ENCODE measurements at regions not wholly inside any gene's neighbourhood (a gene's known extent, or its start where the extent isn't known, plus 50 kb on each side); places are given as distances from the start of the nearest gene placed in this dataset.

- no peak overlapping the region for H3K27ac ChIP-seq
- no peaks in the 10 kb centered on the region for H3K27me3 ChIP-seq (ENCODE audit: control insufficient read depth, insufficient read depth, low read length)
- no peaks in the 10 kb centered on the region for H3K79me2 ChIP-seq
- no peak for TF ChIP-seq CTCF (IDR thresholded peaks at IDR 0.05)
- no peaks in the 10 kb centered on the region for H3K9me3 ChIP-seq (ENCODE audit: control insufficient read depth, low read length)
- no peak overlapping the region for H3K4me3 ChIP-seq (ENCODE audit: low read depth, low read length)
- H3K36me3 ChIP-seq (ENCODE audit: control insufficient read depth, insufficient read depth, low read length), result no peaks in the 10 kb centered on the region
- H3K9ac ChIP-seq, result no peak overlapping the region
- H2AFZ ChIP-seq, result no peak overlapping the region
- H3K4me1 ChIP-seq, result no peaks in the 10 kb centered on the region
- H3K4me2 ChIP-seq (ENCODE audit: low read length), result no peak overlapping the region
Observed at GRCh38 chr3:159838938-159839337, 149.7 kb upstream of the IL12A start.

DNA sequence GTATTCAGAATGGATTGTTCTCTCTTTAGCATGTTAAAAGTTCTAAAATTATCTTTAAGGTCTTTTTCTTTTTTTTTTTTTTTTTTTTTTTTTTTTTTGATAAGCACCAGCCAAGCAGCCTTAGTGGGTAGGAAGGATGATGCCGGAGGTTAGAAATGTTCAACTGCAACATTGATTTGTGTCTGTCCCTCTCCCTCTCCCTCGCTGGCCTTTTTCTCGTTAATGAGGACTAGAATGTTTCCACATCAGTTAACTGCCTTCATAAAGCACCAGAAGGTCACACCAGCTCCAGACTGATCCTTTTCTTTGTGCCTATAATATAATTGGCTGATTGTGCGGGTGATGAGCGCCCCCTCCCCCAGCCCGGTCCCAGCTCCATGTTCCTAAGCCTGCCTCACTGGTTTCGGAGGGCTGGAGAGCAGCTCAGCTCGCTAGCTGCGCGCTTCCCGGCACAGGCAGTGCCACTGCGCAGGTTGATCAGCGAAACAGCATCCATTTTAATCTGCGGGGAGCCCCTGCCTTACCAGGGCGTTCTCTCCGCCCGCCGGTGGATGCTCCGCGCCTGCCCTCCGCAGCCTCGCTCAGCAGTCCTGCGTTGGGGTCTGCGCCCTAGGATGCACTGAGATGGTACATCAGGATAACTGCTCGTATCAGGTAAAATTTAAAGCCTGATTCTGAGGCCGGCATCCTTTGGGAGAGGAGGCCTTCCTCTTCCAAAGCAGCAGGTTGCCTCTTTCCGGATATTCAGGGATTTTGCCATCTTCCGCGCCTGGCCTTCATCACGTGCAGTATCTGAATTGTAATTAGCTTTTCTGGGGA lies 148.9 kb upstream of the IL12A start, which contains the start of gene SCHIP1:
Gene SCHIP1, plus strand, starts transcription at position 301 of the 819 bp plus-strand sequence.
- no peak for TF ChIP-seq CTCF (IDR thresholded peaks at IDR 0.05)
- Histone ChIP-seq H3K27me3 (ENCODE audit: control insufficient read depth, insufficient read depth, low read length) (no peaks in the 10 kb centered on the region), H3K9me3 (ENCODE audit: control insufficient read depth, low read length) (no peaks in the 10 kb centered on the region), H2AFZ (peak within 1 kb of the TSS; percentile 66), H3K79me2 (no peaks in the 10 kb centered on the region), H3K4me2 (ENCODE audit: low read length) (no peak within 1 kb of the TSS), H3K4me1 (no peaks in the 10 kb centered on the region), H3K4me3 (ENCODE audit: low read depth, low read length) (no peak within 1 kb of the TSS), H3K27ac (no peak within 1 kb of the TSS), H3K36me3 (ENCODE audit: control insufficient read depth, insufficient read depth, low read length) (no peaks in the 10 kb centered on the region), H3K9ac (no peak within 1 kb of the TSS)

- no peak overlapping the region for H2AFZ ChIP-seq
- H3K36me3 ChIP-seq (ENCODE audit: control insufficient read depth, insufficient read depth, low read length), result no peaks in the 10 kb centered on the region
- no peak overlapping the region for H3K27ac ChIP-seq
- H3K79me2 ChIP-seq, result no peaks in the 10 kb centered on the region
- H3K4me1 ChIP-seq, result no peaks in the 10 kb centered on the region
- H3K27me3 ChIP-seq (ENCODE audit: control insufficient read depth, insufficient read depth, low read length), result no peaks in the 10 kb centered on the region
- TF ChIP-seq CTCF (IDR thresholded peaks at IDR 0.05), result no peak
- H3K9ac ChIP-seq, result no peak overlapping the region
- H3K4me2 ChIP-seq (ENCODE audit: low read length), result no peak overlapping the region
- no peaks in the 10 kb centered on the region for H3K9me3 ChIP-seq (ENCODE audit: control insufficient read depth, low read length)
- no peak overlapping the region for H3K4me3 ChIP-seq (ENCODE audit: low read depth, low read length)
Observed at GRCh38 chr3:159840703-159841299, 147.8 kb upstream of the IL12A start.

- H2AFZ ChIP-seq, result no peak overlapping the region
- H3K27me3 ChIP-seq (ENCODE audit: control insufficient read depth, insufficient read depth, low read length), result no peaks in the 10 kb centered on the region
- H3K9ac ChIP-seq, result no peak overlapping the region
- H3K79me2 ChIP-seq, result no peaks in the 10 kb centered on the region
- no peaks in the 10 kb centered on the region for H3K4me1 ChIP-seq
- no peak overlapping the region for H3K4me2 ChIP-seq (ENCODE audit: low read length)
- H3K9me3 ChIP-seq (ENCODE audit: control insufficient read depth, low read length), result no peaks in the 10 kb centered on the region
- no peak overlapping the region for H3K4me3 ChIP-seq (ENCODE audit: low read depth, low read length)
- TF ChIP-seq CTCF (IDR thresholded peaks at IDR 0.05), result no peak
- no peak overlapping the region for H3K27ac ChIP-seq
- no peaks in the 10 kb centered on the region for H3K36me3 ChIP-seq (ENCODE audit: control insufficient read depth, insufficient read depth, low read length)
Observed at GRCh38 chr3:159841766-159842165, 146.9 kb upstream of the IL12A start.

Data from parathyroid adenoma (tissue), 2 donors.